ENCODE measurements at regions not wholly inside any gene's neighbourhood (a gene's known extent, or its start where the extent isn't known, plus 50 kb on each side); places are given as distances from the start of the nearest gene placed in this dataset.
A peak's percentile ranks its signal among the peaks of the same experiment; 100 is the strongest.
"Not testable (repeated sequence)": the region's sequence is repeated elsewhere in the genome, so short reads cannot be mapped to it uniquely, and the experiment has no call there.

DNA sequence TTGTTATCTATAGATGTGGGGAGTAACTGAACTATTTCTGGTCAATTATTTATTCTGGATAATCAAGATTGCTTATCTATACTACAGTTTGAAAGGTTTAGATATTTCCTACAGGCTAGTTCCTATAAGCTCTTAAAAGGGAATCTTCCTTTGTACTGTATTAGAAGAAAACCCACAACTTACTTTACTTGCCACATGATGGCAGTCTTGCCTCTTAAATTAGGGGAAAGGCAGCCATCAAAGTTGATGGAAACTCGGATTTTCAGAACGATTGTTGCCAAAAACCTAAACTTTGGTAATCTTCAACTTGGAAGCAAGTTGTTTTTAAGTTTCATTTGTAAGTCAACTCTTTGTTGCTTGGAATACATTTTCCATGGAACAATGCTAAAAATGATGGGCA is 77.2 kb upstream of the AGTPBP1 start:
- not testable (repeated sequence) for H3K4me1 ChIP-seq (ENCODE audit: insufficient read depth, low read length, poor library complexity, severe bottlenecking); H3K27me3 ChIP-seq (ENCODE audit: insufficient read depth, low read length, poor library complexity, severe bottlenecking); H3K36me3 ChIP-seq (ENCODE audit: insufficient read depth, low read length); H4K20me1 ChIP-seq (ENCODE audit: insufficient read depth, low read length, poor library complexity, severe bottlenecking); H3K9me2 ChIP-seq (replicated peaks; ENCODE audit: low read depth, low read length); H3K4me2 ChIP-seq (ENCODE audit: low read depth, low read length, poor library complexity, severe bottlenecking); H2AFZ ChIP-seq (ENCODE audit: low read length); H3K9ac ChIP-seq (ENCODE audit: low read depth, low read length, poor library complexity, severe bottlenecking); H3K79me2 ChIP-seq (ENCODE audit: insufficient read depth, low read length); H3F3A ChIP-seq (ENCODE audit: low read depth); H3K4me3 ChIP-seq (ENCODE audit: low read length, poor library complexity, severe bottlenecking); H3K9me3 ChIP-seq (ENCODE audit: insufficient read depth, low read depth, low read length)
- TF ChIP-seq, protein P1, sequence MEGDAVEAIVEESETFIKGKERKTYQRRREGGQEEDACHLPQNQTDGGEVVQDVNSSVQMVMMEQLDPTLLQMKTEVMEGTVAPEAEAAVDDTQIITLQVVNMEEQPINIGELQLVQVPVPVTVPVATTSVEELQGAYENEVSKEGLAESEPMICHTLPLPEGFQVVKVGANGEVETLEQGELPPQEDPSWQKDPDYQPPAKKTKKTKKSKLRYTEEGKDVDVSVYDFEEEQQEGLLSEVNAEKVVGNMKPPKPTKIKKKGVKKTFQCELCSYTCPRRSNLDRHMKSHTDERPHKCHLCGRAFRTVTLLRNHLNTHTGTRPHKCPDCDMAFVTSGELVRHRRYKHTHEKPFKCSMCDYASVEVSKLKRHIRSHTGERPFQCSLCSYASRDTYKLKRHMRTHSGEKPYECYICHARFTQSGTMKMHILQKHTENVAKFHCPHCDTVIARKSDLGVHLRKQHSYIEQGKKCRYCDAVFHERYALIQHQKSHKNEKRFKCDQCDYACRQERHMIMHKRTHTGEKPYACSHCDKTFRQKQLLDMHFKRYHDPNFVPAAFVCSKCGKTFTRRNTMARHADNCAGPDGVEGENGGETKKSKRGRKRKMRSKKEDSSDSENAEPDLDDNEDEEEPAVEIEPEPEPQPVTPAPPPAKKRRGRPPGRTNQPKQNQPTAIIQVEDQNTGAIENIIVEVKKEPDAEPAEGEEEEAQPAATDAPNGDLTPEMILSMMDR (conservative IDR thresholded peaks at IDR 0.05; ENCODE audit: low read length) = peak; percentile 48

DNA sequence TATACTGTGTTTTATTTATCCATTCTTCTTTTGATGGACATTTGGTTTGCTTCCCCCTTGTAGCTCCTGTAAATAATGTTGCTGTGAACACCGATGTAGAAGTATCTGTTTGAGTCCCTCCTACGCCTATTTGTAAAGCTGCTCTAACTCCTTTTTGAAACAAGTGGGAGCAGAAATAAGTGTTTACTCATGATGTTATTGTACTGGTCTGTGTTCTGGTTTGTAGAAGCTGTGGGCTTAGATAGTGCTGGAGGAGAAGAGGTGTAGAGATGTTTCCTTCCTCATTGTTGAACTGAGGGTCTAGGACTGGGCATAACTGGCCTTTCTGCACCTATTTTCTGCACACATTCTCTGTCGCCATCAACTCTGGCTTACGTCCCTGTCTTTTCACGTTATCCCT is 78.8 kb upstream of the AGTPBP1 start:
- not testable (repeated sequence) for H3K9ac ChIP-seq (ENCODE audit: low read depth, low read length, poor library complexity, severe bottlenecking); H3K4me2 ChIP-seq (ENCODE audit: low read depth, low read length, poor library complexity, severe bottlenecking); H2AFZ ChIP-seq (ENCODE audit: low read length); H3K9me2 ChIP-seq (replicated peaks; ENCODE audit: low read depth, low read length); H3K79me2 ChIP-seq (ENCODE audit: insufficient read depth, low read length); H3K4me1 ChIP-seq (ENCODE audit: insufficient read depth, low read length, poor library complexity, severe bottlenecking); H3K27me3 ChIP-seq (ENCODE audit: insufficient read depth, low read length, poor library complexity, severe bottlenecking); H3K36me3 ChIP-seq (ENCODE audit: insufficient read depth, low read length); H4K20me1 ChIP-seq (ENCODE audit: insufficient read depth, low read length, poor library complexity, severe bottlenecking); H3K9me3 ChIP-seq (ENCODE audit: insufficient read depth, low read depth, low read length); H3K4me3 ChIP-seq (ENCODE audit: low read length, poor library complexity, severe bottlenecking); H3F3A ChIP-seq (ENCODE audit: low read depth)

DNA sequence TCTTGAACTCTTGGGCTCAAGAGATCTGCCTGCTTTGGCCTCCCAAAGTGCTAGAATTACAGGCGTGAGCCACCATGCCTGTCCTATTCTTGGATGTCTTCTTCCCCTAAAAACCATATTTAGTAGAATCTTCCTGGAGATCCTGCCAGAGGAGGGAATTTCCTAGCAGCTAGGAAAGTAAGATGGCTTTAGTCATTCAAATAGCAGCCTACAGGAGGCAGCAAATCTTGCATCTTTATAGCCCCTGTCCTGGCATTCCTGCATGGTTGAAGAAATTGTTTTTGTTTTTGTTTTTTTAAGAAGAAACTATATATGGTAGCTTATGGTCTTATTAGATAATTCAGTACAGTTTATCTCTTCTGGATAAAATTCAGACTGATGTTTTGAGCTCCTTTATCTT is 83.2 kb upstream of the AGTPBP1 start:
- not testable (repeated sequence) for H2AFZ ChIP-seq (ENCODE audit: low read length); H3K9me3 ChIP-seq (ENCODE audit: insufficient read depth, low read depth, low read length); H3K4me2 ChIP-seq (ENCODE audit: low read depth, low read length, poor library complexity, severe bottlenecking); H3K9me2 ChIP-seq (replicated peaks; ENCODE audit: low read depth, low read length); H4K20me1 ChIP-seq (ENCODE audit: insufficient read depth, low read length, poor library complexity, severe bottlenecking); H3F3A ChIP-seq (ENCODE audit: low read depth); H3K4me1 ChIP-seq (ENCODE audit: insufficient read depth, low read length, poor library complexity, severe bottlenecking); H3K9ac ChIP-seq (ENCODE audit: low read depth, low read length, poor library complexity, severe bottlenecking); H3K79me2 ChIP-seq (ENCODE audit: insufficient read depth, low read length); H3K4me3 ChIP-seq (ENCODE audit: low read length, poor library complexity, severe bottlenecking); H3K27me3 ChIP-seq (ENCODE audit: insufficient read depth, low read length, poor library complexity, severe bottlenecking)
- TF ChIP-seq, protein P1 (conservative IDR thresholded peaks at IDR 0.05; ENCODE audit: low read length) = peak; percentile 42
- H3K36me3 ChIP-seq (ENCODE audit: insufficient read depth, low read length) = peaks cover 10% of the 10 kb centered on the region; the same call in 1 of the 2 replicates

DNA sequence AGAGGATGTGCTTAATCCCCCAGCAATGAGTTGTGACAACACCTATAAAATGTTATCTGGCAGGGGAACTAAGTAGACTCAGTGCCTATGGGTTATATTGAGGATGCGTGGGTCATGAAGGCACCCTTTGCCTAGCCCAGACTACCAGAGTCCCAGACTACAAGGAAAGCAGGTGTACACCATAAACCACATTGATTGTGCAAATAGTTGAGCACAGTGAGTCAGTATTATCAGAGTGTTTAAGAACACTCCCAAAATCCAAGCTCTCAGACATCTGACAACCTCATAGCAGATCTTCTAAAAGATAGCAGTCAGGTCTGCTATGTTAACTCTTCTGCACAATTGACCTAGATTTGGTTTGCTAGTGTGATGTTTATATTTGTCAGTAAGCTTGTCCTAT is 92.8 kb upstream of the AGTPBP1 start:
- not testable (repeated sequence) for H3K4me3 ChIP-seq (ENCODE audit: low read length, poor library complexity, severe bottlenecking); H3K4me2 ChIP-seq (ENCODE audit: low read depth, low read length, poor library complexity, severe bottlenecking); H3K9me3 ChIP-seq (ENCODE audit: insufficient read depth, low read depth, low read length); H3K9me2 ChIP-seq (replicated peaks; ENCODE audit: low read depth, low read length); H4K20me1 ChIP-seq (ENCODE audit: insufficient read depth, low read length, poor library complexity, severe bottlenecking); H3K36me3 ChIP-seq (ENCODE audit: insufficient read depth, low read length); H3F3A ChIP-seq (ENCODE audit: low read depth); H3K9ac ChIP-seq (ENCODE audit: low read depth, low read length, poor library complexity, severe bottlenecking); H3K79me2 ChIP-seq (ENCODE audit: insufficient read depth, low read length); H3K27me3 ChIP-seq (ENCODE audit: insufficient read depth, low read length, poor library complexity, severe bottlenecking); H3K4me1 ChIP-seq (ENCODE audit: insufficient read depth, low read length, poor library complexity, severe bottlenecking); H2AFZ ChIP-seq (ENCODE audit: low read length)

DNA sequence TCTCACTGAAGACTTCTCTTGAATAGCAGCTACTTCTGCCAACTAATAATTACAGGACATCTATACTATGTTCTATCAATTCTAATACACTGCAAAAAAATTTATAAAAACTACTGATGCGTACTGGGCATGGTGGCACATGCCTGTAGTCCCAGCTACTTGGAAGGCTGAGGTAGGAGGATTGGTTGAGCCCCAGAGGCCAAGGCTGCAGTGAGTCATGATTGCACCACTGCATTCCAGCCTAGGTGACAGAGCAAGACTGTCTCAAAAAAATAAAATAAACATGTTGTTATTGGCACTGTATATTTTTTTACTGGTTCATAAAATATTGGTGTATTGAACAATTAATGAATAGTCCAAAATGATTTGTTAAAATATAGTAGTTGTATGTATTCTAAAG is 97.0 kb upstream of the NAA35 start:
- H3K36me3 ChIP-seq (ENCODE audit: insufficient read depth, low read length) = peaks cover 19% of the 10 kb centered on the region; the same call in 1 of the 2 replicates
- H3K9me2 ChIP-seq (replicated peaks; ENCODE audit: low read depth, low read length); H2AFZ ChIP-seq (ENCODE audit: low read length); H3F3A ChIP-seq (ENCODE audit: low read depth); H3K27me3 ChIP-seq (ENCODE audit: insufficient read depth, low read length, poor library complexity, severe bottlenecking); H3K9me3 ChIP-seq (ENCODE audit: insufficient read depth, low read depth, low read length); H3K4me2 ChIP-seq (ENCODE audit: low read depth, low read length, poor library complexity, severe bottlenecking); H3K4me3 ChIP-seq (ENCODE audit: low read length, poor library complexity, severe bottlenecking); H4K20me1 ChIP-seq (ENCODE audit: insufficient read depth, low read length, poor library complexity, severe bottlenecking); H3K79me2 ChIP-seq (ENCODE audit: insufficient read depth, low read length); H3K9ac ChIP-seq (ENCODE audit: low read depth, low read length, poor library complexity, severe bottlenecking); H3K4me1 ChIP-seq (ENCODE audit: insufficient read depth, low read length, poor library complexity, severe bottlenecking): not testable (repeated sequence)

DNA sequence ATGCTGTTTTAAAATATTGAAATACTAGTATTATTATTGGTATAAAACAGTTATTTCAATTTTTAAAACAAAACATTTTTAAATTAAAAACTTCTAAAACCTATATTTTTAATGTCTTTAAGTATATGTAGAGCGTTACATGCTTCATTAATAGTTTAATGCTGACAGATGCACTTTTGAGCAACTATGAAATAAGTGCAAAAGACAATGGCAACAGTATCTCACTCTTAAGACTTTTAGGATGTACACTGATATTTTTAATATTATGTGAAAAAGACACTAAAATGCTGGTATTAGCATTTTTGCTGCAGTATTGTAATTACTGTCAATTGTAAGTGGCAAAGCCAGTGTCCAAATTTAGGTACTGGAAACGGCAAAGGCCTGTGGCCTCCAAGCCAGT is 93.2 kb upstream of the NAA35 start:
- H3K79me2 ChIP-seq (ENCODE audit: insufficient read depth, low read length); H3K4me2 ChIP-seq (ENCODE audit: low read depth, low read length, poor library complexity, severe bottlenecking); H3K9me2 ChIP-seq (replicated peaks; ENCODE audit: low read depth, low read length); H3K27me3 ChIP-seq (ENCODE audit: insufficient read depth, low read length, poor library complexity, severe bottlenecking); H3K4me1 ChIP-seq (ENCODE audit: insufficient read depth, low read length, poor library complexity, severe bottlenecking); H3F3A ChIP-seq (ENCODE audit: low read depth); H3K9me3 ChIP-seq (ENCODE audit: insufficient read depth, low read depth, low read length); H3K9ac ChIP-seq (ENCODE audit: low read depth, low read length, poor library complexity, severe bottlenecking); H3K36me3 ChIP-seq (ENCODE audit: insufficient read depth, low read length); H2AFZ ChIP-seq (ENCODE audit: low read length); H4K20me1 ChIP-seq (ENCODE audit: insufficient read depth, low read length, poor library complexity, severe bottlenecking); H3K4me3 ChIP-seq (ENCODE audit: low read length, poor library complexity, severe bottlenecking): not testable (repeated sequence)

Data from Loucy (cell line).